IMR-90 (cell line): ENCODE measurements at regions not wholly inside any gene's neighbourhood (a gene's known extent, or its start where the extent isn't known, plus 50 kb on each side); places are given as distances from the start of the nearest gene placed in this dataset.

Source experiments
- ATAC-seq: fragments of 200-7000 bp; cut with Tn5 transposase; 2 replicates; pipeline ENCODE4 v1.9.1; 2020; ENCODE audit warnings: low read depth, mild to moderate bottlenecking, moderate library complexity
- BruUV-seq: library from RNA; stranded (reverse); fragments of 400-500 nt; replicated peaks from 2 replicates; lab custom pipeline; 2021; lab: Mats Ljungman, UMichigan
- CTCF ChIA-PET: fragments of 300-600 bp; formaldehyde crosslinking; extraction: SDS; loops from one replicate; lab custom pipeline; 2021; ENCODE audit warnings: antibody characterized with exemption; lab: Yijun Ruan, JAX
- POLR2A ChIA-PET: fragments of 300-600 bp; sonication (Branson Sonifier 250); formaldehyde crosslinking; loops from one replicate; lab custom pipeline; 2022; ENCODE audit warnings: antibody characterized with exemption; ENCODE audit not compliant: unreplicated experiment; lab: Charles Lee
- DNase-seq: peaks from one replicate; pipeline ENCODE4 v3.0.0; 2013
- H2AFZ ChIP-seq: replicated peaks from 2 replicates; pipeline ENCODE3; 2013; ENCODE audit warnings: low read length, mild to moderate bottlenecking; ENCODE audit not compliant: poor library complexity
- H2AK5ac ChIP-seq: 2 replicates; pipeline ENCODE4 v1.6.1; 2013; ENCODE audit warnings: low read depth, low read length, inconsistent platforms
- H2AK9ac ChIP-seq: replicated peaks from 2 replicates; pipeline ENCODE3; 2013; ENCODE audit warnings: mild to moderate bottlenecking, low read depth, low read length, moderate library complexity; ENCODE audit not compliant: poor library complexity
- H2BK120ac ChIP-seq: 2 replicates; pipeline ENCODE4 v1.6.1; 2013; ENCODE audit warnings: low read depth, low read length, inconsistent platforms
- H2BK15ac ChIP-seq: 3 replicates; pipeline ENCODE4 v1.6.1; 2013; ENCODE audit warnings: low read depth, low read length, inconsistent platforms
- H2BK20ac ChIP-seq: 2 replicates; pipeline ENCODE4 v1.6.1; 2013; ENCODE audit warnings: low read depth, mild to moderate bottlenecking, inconsistent platforms, low read length, moderate library complexity
- H2BK5ac ChIP-seq: 2 replicates; pipeline ENCODE4 v1.6.1; 2013; ENCODE audit warnings: mild to moderate bottlenecking, low read depth, low read length, inconsistent platforms; ENCODE audit not compliant: poor library complexity, severe bottlenecking
- H3K14ac ChIP-seq: replicated peaks from 2 replicates; pipeline ENCODE4 v1.6.1; 2013; ENCODE audit warnings: low read depth, low read length, inconsistent platforms
- H3K18ac ChIP-seq: 2 replicates; pipeline ENCODE4 v1.6.1; 2013; ENCODE audit warnings: low read depth, low read length, control low read depth
- H3K23ac ChIP-seq: 2 replicates; pipeline ENCODE4 v1.6.1; 2013; ENCODE audit warnings: low read depth, low read length, inconsistent platforms
- H3K27ac ChIP-seq: 2 replicates; pipeline ENCODE4 v1.5.1; 2013; ENCODE audit warnings: mild to moderate bottlenecking, control low read depth, low read length; ENCODE audit not compliant: insufficient read depth
- H3K27me3 ChIP-seq: 2 replicates; pipeline ENCODE4 v1.6.1; 2013; ENCODE audit warnings: low read length; ENCODE audit not compliant: control insufficient read depth, insufficient read depth
- H3K36me3 ChIP-seq: 2 replicates; pipeline ENCODE4 v1.6.1; 2013; ENCODE audit warnings: low read length, mixed read lengths; ENCODE audit not compliant: control insufficient read depth, insufficient read depth
- H3K4ac ChIP-seq: 2 replicates; pipeline ENCODE4 v1.6.1; 2013; ENCODE audit warnings: low read depth, low read length, inconsistent platforms
- H3K4me1 ChIP-seq: 2 replicates; pipeline ENCODE4 v1.6.1; 2013; ENCODE audit warnings: low read length, mixed read lengths; ENCODE audit not compliant: control insufficient read depth, insufficient read depth
- H3K4me2 ChIP-seq: 2 replicates; pipeline ENCODE4 v1.6.1; 2013; ENCODE audit warnings: low read depth, mild to moderate bottlenecking, control low read depth, low read length, moderate library complexity
- H3K4me3 ChIP-seq: 2 replicates; pipeline ENCODE4 v1.5.1; 2013; ENCODE audit warnings: low read depth, mild to moderate bottlenecking, control low read depth, low read length, moderate library complexity; ENCODE audit not compliant: insufficient read depth
- H3K56ac ChIP-seq: 2 replicates; pipeline ENCODE4 v1.6.1; 2013; ENCODE audit warnings: low read length, inconsistent platforms; ENCODE audit not compliant: insufficient read depth; ENCODE audit errors: extremely low read depth
- H3K79me1 ChIP-seq, 2 experiments: 2 replicates each; pipeline ENCODE4 v1.6.1; 2013; ENCODE audit warnings: low read length in 2 of 2, inconsistent platforms in 1 of 2, low read depth in 1 of 2
- H3K9ac ChIP-seq: 2 replicates; pipeline ENCODE4 v1.6.1; 2013; ENCODE audit warnings: low read depth, low read length, control low read depth
- H3K9me1 ChIP-seq: 2 replicates; pipeline ENCODE4 v1.6.1; 2013; ENCODE audit warnings: low read length, inconsistent platforms; ENCODE audit not compliant: insufficient read depth
- H3K9me3 ChIP-seq: 2 replicates; pipeline ENCODE4 v1.6.1; 2013; ENCODE audit warnings: low read length; ENCODE audit not compliant: control insufficient read depth, insufficient read depth
- H4K20me1 ChIP-seq: 2 replicates; pipeline ENCODE4 v1.6.1; 2013; ENCODE audit warnings: low read length, inconsistent platforms; ENCODE audit not compliant: insufficient read depth
- H4K5ac ChIP-seq: 2 replicates; pipeline ENCODE4 v1.6.1; 2013; ENCODE audit warnings: mild to moderate bottlenecking, low read depth, low read length, control low read depth
- H4K8ac ChIP-seq, 2 experiments: 2 replicates each; pipeline ENCODE4 v1.6.1; 2013; ENCODE audit warnings: low read depth in 2 of 2, low read length in 2 of 2, control low read depth in 1 of 2, inconsistent platforms in 1 of 2
- H4K91ac ChIP-seq: 2 replicates; pipeline ENCODE4 v1.6.1; 2013; ENCODE audit warnings: low read depth, low read length, inconsistent platforms; ENCODE audit not compliant: insufficient read depth
- BHLHE40 ChIP-seq: fragments of 150-350 bp; IDR thresholded peaks from 2 replicates; pipeline ENCODE4 v1.6.1; 2016; ENCODE audit warnings: mild to moderate bottlenecking, low read depth, low read length
- CEBPB ChIP-seq: IDR thresholded peaks from 2 replicates; pipeline ENCODE4 v1.6.1; 2012; ENCODE audit warnings: low read depth, low read length, improper control_type of control experiment
- CHD1 ChIP-seq: IDR thresholded peaks from 2 replicates; pipeline ENCODE4 v1.6.1; 2012; ENCODE audit warnings: low read depth, low read length, improper control_type of control experiment
- CTCF ChIP-seq: conservative IDR thresholded peaks from 2 replicates; pipeline ENCODE4 v1.5.1; 2012; ENCODE audit warnings: mild to moderate bottlenecking, low read depth, low read length, improper control_type of control experiment
- ELK1 ChIP-seq: fragments of 150-350 bp; IDR thresholded peaks from 2 replicates; pipeline ENCODE4 v1.6.1; 2016; ENCODE audit warnings: low read depth, mild to moderate bottlenecking, low read length, moderate library complexity, borderline replicate concordance
- FOS ChIP-seq: fragments of 150-350 bp; IDR thresholded peaks from 2 replicates; pipeline ENCODE4 v1.6.1; 2016; ENCODE audit warnings: low read depth, low read length
- MAFK ChIP-seq: IDR thresholded peaks from 2 replicates; pipeline ENCODE4 v1.6.1; 2012; ENCODE audit warnings: low read depth, low read length, improper control_type of control experiment
- MAZ ChIP-seq: IDR thresholded peaks from 2 replicates; pipeline ENCODE4 v1.6.1; 2012; ENCODE audit warnings: low read depth, mild to moderate bottlenecking, low read length, improper control_type of control experiment, moderate library complexity, borderline replicate concordance
- MXI1 ChIP-seq: IDR thresholded peaks from 2 replicates; pipeline ENCODE4 v1.6.1; 2012; ENCODE audit warnings: low read depth, mild to moderate bottlenecking, low read length, moderate library complexity, borderline replicate concordance
- NFE2L2 ChIP-seq: fragments of 150-350 bp; IDR thresholded peaks from 2 replicates; pipeline ENCODE4 v1.6.1; 2016; ENCODE audit warnings: low read depth, mild to moderate bottlenecking, low read length
- POLR2A ChIP-seq: IDR thresholded peaks from 2 replicates; pipeline ENCODE4 v1.6.1; 2012; ENCODE audit warnings: mild to moderate bottlenecking, low read depth, low read length
- RAD21 ChIP-seq: IDR thresholded peaks from 2 replicates; pipeline ENCODE4 v1.6.1; 2012; ENCODE audit warnings: low read length, improper control_type of control experiment
- RCOR1 ChIP-seq: IDR thresholded peaks from 2 replicates; pipeline ENCODE4 v1.6.1; 2012; ENCODE audit warnings: mild to moderate bottlenecking, low read length, improper control_type of control experiment; ENCODE audit not compliant: insufficient replicate concordance
- RFX5 ChIP-seq: IDR thresholded peaks from 2 replicates; pipeline ENCODE4 v1.8.0; 2012; ENCODE audit warnings: low read depth, mild to moderate bottlenecking, low read length, moderate library complexity
- SMC3 ChIP-seq: fragments of 150-350 bp; IDR thresholded peaks from 2 replicates; pipeline ENCODE4 v1.6.1; 2016; ENCODE audit warnings: low read depth, mild to moderate bottlenecking, antibody characterized with exemption, low read length, moderate library complexity
- USF2 ChIP-seq: fragments of 150-350 bp; IDR thresholded peaks from 2 replicates; pipeline ENCODE4 v1.6.1; 2017; ENCODE audit warnings: mild to moderate bottlenecking, antibody characterized with exemption, low read length, low read depth
- WGBS, 2 experiments: methylation state at CpG; one replicate each; pipeline versions ENCODE4 v1.1.5 to v1.1.7; 2013; ENCODE audit warnings: missing lambda C conversion rate in 2 of 2; ENCODE audit not compliant: insufficient read length in 1 of 2; ENCODE audit errors: extremely low coverage in 2 of 2; 5-methylcytosine and 5-hydroxymethylcytosine counted together
- dilution Hi-C: fragments of 300-500 bp; cut with HindIII; formaldehyde crosslinking; loops from one replicate; pipeline ENCODE4 v1.14.3; 2018; ENCODE audit warnings: low sequenced_read_pairs; ENCODE audit not compliant: unreplicated experiment
- in situ Hi-C: fragments of 300-500 bp; cut with MboI; formaldehyde crosslinking; loops from 3 replicates; pipeline ENCODE4 v1.14.3; 2019; ENCODE audit warnings: low sequenced_read_pairs, inconsistent platforms, mixed read lengths
- intact Hi-C: fragments of 100-400 bp; cut with micrococcal nuclease; formaldehyde crosslinking; loops from 2 replicates; pipeline ENCODE4 v1.10.0; 2022

- H3K79me1 ChIP-seq = no peaks in the 10 kb centered on the region
- POLR2A ChIA-PET = no interaction called here
- no peak overlapping the region for H3K56ac ChIP-seq
- no peak overlapping the region for H3K14ac ChIP-seq
- no peak overlapping the region for H3K4me2 ChIP-seq
- no peak overlapping the region for H2AFZ ChIP-seq
- no peak overlapping the region for H2AK5ac ChIP-seq
- H3K9ac ChIP-seq = no peak overlapping the region
- H3K9me3 ChIP-seq = no peaks in the 10 kb centered on the region
- CTCF ChIA-PET = no interaction called here
- no CpG with 5 or more reads among the region's 6 CpGs for WGBS, 2 experiments
- no peak for TF ChIP-seq CTCF
- no peak for TF ChIP-seq POLR2A
- no peak for TF ChIP-seq CEBPB
- TF ChIP-seq MAFK = no peak
- no peak for TF ChIP-seq NFE2L2
- TF ChIP-seq ELK1 = no peak
- TF ChIP-seq FOS = no peak
- no peak for TF ChIP-seq RAD21
- no peak for TF ChIP-seq MXI1
- TF ChIP-seq RCOR1 = no peak
- no peak for TF ChIP-seq CHD1
- TF ChIP-seq USF2 = no peak
- TF ChIP-seq SMC3 = no peak
- no peak for TF ChIP-seq RFX5
- TF ChIP-seq BHLHE40 = no peak
- TF ChIP-seq MAZ = no peak
- DNase-seq (no peak), ATAC-seq (no peak)
- H2BK5ac ChIP-seq = no peak overlapping the region
- no peak overlapping the region for H3K27ac ChIP-seq
- no peak overlapping the region for H3K18ac ChIP-seq
- H3K4ac ChIP-seq = no peak overlapping the region
- no peak overlapping the region for H4K8ac ChIP-seq
- no peaks in the 10 kb centered on the region for H3K4me1 ChIP-seq
- no peaks in the 10 kb centered on the region for H3K9me1 ChIP-seq
- no peak overlapping the region for H2BK15ac ChIP-seq
- no peak overlapping the region for H3K23ac ChIP-seq
- BruUV-seq = no TSS peak
- H3K4me3 ChIP-seq = no peak overlapping the region
- no peak overlapping the region for H2BK20ac ChIP-seq
- H3K36me3 ChIP-seq = no peaks in the 10 kb centered on the region
- H2BK120ac ChIP-seq = no peak overlapping the region
- H2AK9ac ChIP-seq = no peak overlapping the region
- dilution Hi-C loops (no loop called here), intact Hi-C loops (no loop called here), in situ Hi-C loops (no loop called here)
- no peak overlapping the region for H4K91ac ChIP-seq
- no peaks in the 10 kb centered on the region for H4K20me1 ChIP-seq
- no peak overlapping the region for H4K5ac ChIP-seq
- H3K27me3 ChIP-seq = no peaks in the 10 kb centered on the region
Observed at GRCh38 chr2:119059287-119059686, 99.3 kb downstream of the C1QL2 start.
